Keratinocyte (primary cell): ENCODE measurements at regions not wholly inside any gene's neighbourhood (a gene's known extent, or its start where the extent isn't known, plus 50 kb on each side); places are given as distances from the start of the nearest gene placed in this dataset.

Experiments
- DNase-seq: peaks from one replicate; pipeline ENCODE4 v3.0.0-alpha.2; 2011; ENCODE audit warnings: low read depth, missing footprints, low spot score
- FAIRE-seq: peaks from 2 replicates; lab custom pipeline; 2011; peaks lifted over from hg19 to GRCh38; lab: Jason Lieb, UNC
- H2AFZ ChIP-seq: 2 replicates; pipeline ENCODE4 v1.6.0; 2012; ENCODE audit warnings: low read length, control low read depth, inconsistent platforms; ENCODE audit not compliant: control insufficient read depth
- H3K27ac ChIP-seq: 2 replicates; pipeline ENCODE4 v1.5.1; 2011; ENCODE audit warnings: low read length; ENCODE audit not compliant: control insufficient read depth, insufficient read depth
- H3K27me3 ChIP-seq: 3 replicates; pipeline ENCODE4 v1.6.0; 2011; ENCODE audit warnings: low read length; ENCODE audit not compliant: control insufficient read depth, insufficient read depth; ENCODE audit errors: extremely low read depth
- H3K36me3 ChIP-seq, 2 experiments: 2 replicates in 1 of 2; 3 replicates in 1 of 2; pipeline ENCODE4 v1.5.1; 2011; ENCODE audit warnings: low read length in 2 of 2, mild to moderate bottlenecking in 1 of 2; ENCODE audit not compliant: control insufficient read depth in 2 of 2, insufficient read depth in 2 of 2; ENCODE audit errors: extremely low read depth in 1 of 2
- H3K4me1 ChIP-seq: 3 replicates; pipeline ENCODE4 v1.5.1; 2011; ENCODE audit warnings: low read length; ENCODE audit not compliant: control insufficient read depth, insufficient read depth; ENCODE audit errors: extremely low read depth
- H3K4me2 ChIP-seq: 3 replicates; pipeline ENCODE4 v1.6.0; 2011; ENCODE audit warnings: low read depth, low read length; ENCODE audit not compliant: control insufficient read depth, insufficient read depth; ENCODE audit errors: extremely low read depth
- H3K4me3 ChIP-seq, 3 experiments: fragments of 200-600 bp in 1 of 3; sonication (generic) in 1 of 3; 2 replicates in 2 of 3; 3 replicates in 1 of 3; pipeline ENCODE4 v1.5.1; 2011 to 2016; ENCODE audit warnings: low read length in 3 of 3, mild to moderate bottlenecking in 3 of 3, control low read depth in 2 of 3, inconsistent platforms in 1 of 3, low read depth in 1 of 3, mixed read lengths in 1 of 3, mixed run types in 1 of 3, moderate library complexity in 1 of 3; ENCODE audit not compliant: control insufficient read depth in 2 of 3, insufficient read depth in 2 of 3; ENCODE audit errors: extremely low read depth in 1 of 3
- H3K79me2 ChIP-seq: 2 replicates; pipeline ENCODE4 v1.6.0; 2012; ENCODE audit warnings: low read length; ENCODE audit not compliant: control insufficient read depth, insufficient read depth
- H3K9ac ChIP-seq: 3 replicates; pipeline ENCODE4 v1.6.0; 2011; ENCODE audit warnings: low read length; ENCODE audit not compliant: control insufficient read depth, insufficient read depth; ENCODE audit errors: extremely low read depth
- H3K9me1 ChIP-seq: 3 replicates; pipeline ENCODE4 v1.6.0; 2011; ENCODE audit warnings: low read length; ENCODE audit not compliant: control insufficient read depth, insufficient read depth; ENCODE audit errors: extremely low read depth
- H3K9me3 ChIP-seq: 2 replicates; pipeline ENCODE4 v1.5.1; 2012; ENCODE audit warnings: low read depth, low read length; ENCODE audit not compliant: control insufficient read depth
- H4K20me1 ChIP-seq: 3 replicates; pipeline ENCODE4 v1.6.0; 2011; ENCODE audit warnings: low read length; ENCODE audit not compliant: control insufficient read depth, insufficient read depth; ENCODE audit errors: extremely low read depth
- EZH2 ChIP-seq: IDR thresholded peaks from one replicate; pipeline ENCODE4 v1.6.1; 2012; ENCODE audit warnings: inconsistent platforms, mild to moderate bottlenecking, low read length, moderate library complexity
- dilution Hi-C: fragments of 300-500 bp; cut with MboI; formaldehyde crosslinking; loops from one replicate; pipeline ENCODE4 v1.7.0; 2020; ENCODE audit warnings: low sequenced_read_pairs; ENCODE audit not compliant: extremely low pct_ligation_motif_present
- TF ChIP-seq, protein P1 (sequence below), 3 experiments: IDR thresholded peaks in 1 of 3; conservative IDR thresholded peaks in 1 of 3; optimal IDR thresholded peaks in 1 of 3; 2 replicates in 2 of 3; 3 replicates in 1 of 3; pipeline versions ENCODE3 to v1.5.1; 2011; ENCODE audit warnings: low read length in 3 of 3, mild to moderate bottlenecking in 3 of 3, moderate library complexity in 2 of 3, control low read depth in 1 of 3, inconsistent platforms in 1 of 3; ENCODE audit not compliant: insufficient read depth in 2 of 3; ENCODE audit errors: extremely low read depth in 1 of 3

GRCh38 chr11:70887542-70887827, 364.9 kb downstream of the SHANK2 start:
- dilution Hi-C loops, result no loop called here
- TF ChIP-seq, protein P1, sequence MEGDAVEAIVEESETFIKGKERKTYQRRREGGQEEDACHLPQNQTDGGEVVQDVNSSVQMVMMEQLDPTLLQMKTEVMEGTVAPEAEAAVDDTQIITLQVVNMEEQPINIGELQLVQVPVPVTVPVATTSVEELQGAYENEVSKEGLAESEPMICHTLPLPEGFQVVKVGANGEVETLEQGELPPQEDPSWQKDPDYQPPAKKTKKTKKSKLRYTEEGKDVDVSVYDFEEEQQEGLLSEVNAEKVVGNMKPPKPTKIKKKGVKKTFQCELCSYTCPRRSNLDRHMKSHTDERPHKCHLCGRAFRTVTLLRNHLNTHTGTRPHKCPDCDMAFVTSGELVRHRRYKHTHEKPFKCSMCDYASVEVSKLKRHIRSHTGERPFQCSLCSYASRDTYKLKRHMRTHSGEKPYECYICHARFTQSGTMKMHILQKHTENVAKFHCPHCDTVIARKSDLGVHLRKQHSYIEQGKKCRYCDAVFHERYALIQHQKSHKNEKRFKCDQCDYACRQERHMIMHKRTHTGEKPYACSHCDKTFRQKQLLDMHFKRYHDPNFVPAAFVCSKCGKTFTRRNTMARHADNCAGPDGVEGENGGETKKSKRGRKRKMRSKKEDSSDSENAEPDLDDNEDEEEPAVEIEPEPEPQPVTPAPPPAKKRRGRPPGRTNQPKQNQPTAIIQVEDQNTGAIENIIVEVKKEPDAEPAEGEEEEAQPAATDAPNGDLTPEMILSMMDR (optimal IDR thresholded peaks at IDR 0.05 in 1 of 3, IDR thresholded peaks at IDR 0.05 in 1 of 3, conservative IDR thresholded peaks at IDR 0.05 in 1 of 3; ENCODE audit: extremely low read depth in 1 of 3, insufficient read depth in 2 of 3, low read length in 3 of 3), result no peak
- TF ChIP-seq EZH2, result no peak
- Histone ChIP-seq H3K79me2 (no peaks in the 10 kb centered on the region), H3K27ac (no peak overlapping the region), H3K4me1 (no peaks in the 10 kb centered on the region), H3K9me3 (peaks cover 10% of the 10 kb centered on the region), H2AFZ (no peak overlapping the region), H3K4me3 (no peak overlapping the region), H4K20me1 (no peaks in the 10 kb centered on the region), H3K27me3 (no peaks in the 10 kb centered on the region), H3K36me3 (no peaks in the 10 kb centered on the region), H3K9ac (no peak overlapping the region), H3K9me1 (no peaks in the 10 kb centered on the region), H3K4me2 (no peak overlapping the region)
- DNase-seq, result no peak
- FAIRE-seq, result no peak

GRCh38 chr11:70888061-70888460, 364.3 kb downstream of the SHANK2 start:
- Histone ChIP-seq H3K79me2 (no peaks in the 10 kb centered on the region), H3K36me3 (no peaks in the 10 kb centered on the region), H4K20me1 (no peaks in the 10 kb centered on the region), H2AFZ (no peak overlapping the region), H3K9ac (no peak overlapping the region), H3K9me1 (no peaks in the 10 kb centered on the region), H3K4me1 (no peaks in the 10 kb centered on the region), H3K27me3 (no peaks in the 10 kb centered on the region), H3K27ac (no peak overlapping the region), H3K4me3 (no peak overlapping the region), H3K9me3 (peaks cover 10% of the 10 kb centered on the region), H3K4me2 (no peak overlapping the region)
- dilution Hi-C loops, result no loop called here
- DNase-seq (no peak), FAIRE-seq (no peak)
- no peak for TF ChIP-seq EZH2
- TF ChIP-seq, protein P1 (optimal IDR thresholded peaks at IDR 0.05 in 1 of 3, IDR thresholded peaks at IDR 0.05 in 1 of 3, conservative IDR thresholded peaks at IDR 0.05 in 1 of 3; ENCODE audit: extremely low read depth in 1 of 3, insufficient read depth in 2 of 3, low read length in 3 of 3), result no peak
